GM03348 (cell line): ENCODE measurements at regions not wholly inside any gene's neighbourhood (a gene's known extent, or its start where the extent isn't known, plus 50 kb on each side); places are given as distances from the start of the nearest gene placed in this dataset.
"Not testable (repeated sequence)": the region's sequence is repeated elsewhere in the genome, so short reads cannot be mapped to it uniquely, and the experiment has no call there.

Experiments used
- DNase-seq: peaks from one replicate; pipeline ENCODE4 v3.0.0; 2012; ENCODE audit warnings: low spot score

DNA sequence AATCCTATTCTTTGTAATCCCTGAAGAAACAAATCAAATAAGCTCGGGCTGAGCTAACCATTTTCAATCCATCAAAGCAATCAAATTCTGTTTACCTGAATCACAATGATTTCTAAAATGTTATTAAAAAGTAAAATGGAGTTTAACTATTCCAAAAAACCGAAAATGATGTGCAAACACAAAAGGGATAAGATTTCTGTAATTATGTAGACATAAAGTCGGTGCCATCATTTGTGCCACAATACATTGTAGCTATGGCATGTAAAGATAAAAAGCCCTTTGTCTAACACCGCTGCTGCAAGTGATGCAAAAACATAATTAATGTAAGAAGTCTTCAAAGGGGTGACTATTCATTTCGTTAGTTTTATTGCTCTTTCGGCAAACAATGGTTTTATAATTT lies 125.1 kb upstream of the FAM204A start:
- no peak for DNase-seq

DNA sequence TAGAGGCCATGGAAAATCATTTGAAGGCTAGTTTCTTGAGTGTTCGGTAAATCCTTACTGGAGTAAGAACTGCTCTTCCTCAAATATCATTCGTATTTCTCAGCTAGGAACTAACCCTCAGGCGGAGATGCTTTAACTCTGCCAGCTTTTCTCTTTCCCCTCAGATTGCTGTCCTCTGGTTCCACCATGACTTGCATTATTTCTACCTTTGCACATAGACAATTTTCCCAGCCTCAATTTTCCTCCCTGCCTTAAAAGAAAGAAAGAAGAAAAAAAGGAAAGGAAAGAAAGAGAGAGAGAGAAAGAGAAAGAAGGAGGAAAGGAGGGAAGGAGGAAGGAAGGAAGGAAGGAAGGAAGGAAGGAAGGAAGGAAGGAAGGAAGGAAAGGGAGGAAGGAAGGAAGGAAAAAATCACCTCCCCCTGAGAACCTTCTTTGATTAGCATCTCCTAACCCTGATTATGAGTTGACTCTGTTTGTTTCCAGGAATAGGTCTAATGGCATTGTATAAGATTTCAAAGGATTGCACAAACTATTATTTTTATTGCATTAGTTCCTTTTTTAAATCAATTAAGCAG lies 123.3 kb upstream of the FAM204A start:
- DNase-seq: no peak

DNA sequence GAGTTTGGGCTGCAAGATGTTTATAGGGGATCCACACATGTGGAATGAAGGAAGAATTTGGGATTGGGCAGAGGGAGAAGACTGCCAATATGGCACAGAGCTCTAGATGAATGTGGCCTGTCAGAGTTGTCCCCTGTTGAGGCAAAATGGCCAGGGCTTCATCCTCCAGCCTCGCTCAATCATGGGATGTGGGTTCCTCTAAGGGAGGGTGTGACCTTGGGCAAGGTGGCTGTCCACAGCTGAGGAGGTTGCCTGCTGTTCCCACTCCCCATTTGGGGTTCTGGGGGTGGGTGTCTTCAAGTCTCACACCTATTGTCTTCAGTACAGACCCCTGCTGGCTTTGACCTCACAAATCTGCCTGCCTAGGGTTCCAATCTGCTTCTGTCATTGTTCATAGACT lies 121.6 kb upstream of the FAM204A start:
- DNase-seq: no peak

DNA sequence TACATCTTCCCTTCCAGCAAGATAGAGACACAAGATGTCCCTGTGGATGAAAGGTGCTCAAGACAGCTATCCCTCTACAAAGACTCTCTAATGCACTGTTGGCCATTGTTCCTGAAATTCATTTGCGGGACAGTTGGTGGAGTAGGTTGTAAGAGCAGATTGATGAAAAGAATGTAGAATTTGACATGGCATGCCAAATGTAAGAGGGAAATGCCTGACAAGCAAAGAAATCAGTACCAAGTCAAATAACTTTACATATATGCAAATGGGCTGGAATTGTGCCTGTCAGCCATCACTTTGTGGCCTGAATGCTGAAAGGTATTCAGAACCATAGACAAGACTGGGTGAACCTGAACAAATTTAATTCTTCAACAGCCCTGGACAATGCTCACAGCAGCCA lies 120.3 kb upstream of the FAM204A start:
- DNase-seq: no peak

DNA sequence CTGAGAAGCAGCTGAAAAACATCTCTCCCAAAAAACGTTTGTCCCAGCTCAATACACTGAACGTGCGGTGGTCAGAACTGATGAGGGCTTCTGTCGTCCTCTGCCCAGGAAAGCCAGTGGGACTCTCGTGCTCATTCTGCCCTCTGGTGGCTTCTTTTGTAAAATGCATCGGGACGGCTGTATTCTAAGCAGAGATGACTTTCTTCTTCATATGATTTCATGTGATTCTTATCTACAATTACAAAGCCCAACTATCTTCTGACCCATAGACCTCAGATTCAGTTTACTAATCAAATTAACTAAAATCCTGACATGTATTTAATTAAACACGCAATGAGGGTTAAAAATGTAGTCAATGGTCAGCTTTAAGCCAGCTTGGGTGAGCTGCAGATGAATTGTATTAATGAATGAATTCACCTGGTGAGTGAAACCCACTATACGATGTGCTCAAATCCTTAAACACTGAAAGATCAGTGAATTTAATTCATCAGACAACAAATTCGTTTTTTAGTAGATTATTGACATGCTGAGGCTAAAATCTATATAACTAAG lies 117.6 kb upstream of the FAM204A start:
- DNase-seq: peak; percentile 81

DNA sequence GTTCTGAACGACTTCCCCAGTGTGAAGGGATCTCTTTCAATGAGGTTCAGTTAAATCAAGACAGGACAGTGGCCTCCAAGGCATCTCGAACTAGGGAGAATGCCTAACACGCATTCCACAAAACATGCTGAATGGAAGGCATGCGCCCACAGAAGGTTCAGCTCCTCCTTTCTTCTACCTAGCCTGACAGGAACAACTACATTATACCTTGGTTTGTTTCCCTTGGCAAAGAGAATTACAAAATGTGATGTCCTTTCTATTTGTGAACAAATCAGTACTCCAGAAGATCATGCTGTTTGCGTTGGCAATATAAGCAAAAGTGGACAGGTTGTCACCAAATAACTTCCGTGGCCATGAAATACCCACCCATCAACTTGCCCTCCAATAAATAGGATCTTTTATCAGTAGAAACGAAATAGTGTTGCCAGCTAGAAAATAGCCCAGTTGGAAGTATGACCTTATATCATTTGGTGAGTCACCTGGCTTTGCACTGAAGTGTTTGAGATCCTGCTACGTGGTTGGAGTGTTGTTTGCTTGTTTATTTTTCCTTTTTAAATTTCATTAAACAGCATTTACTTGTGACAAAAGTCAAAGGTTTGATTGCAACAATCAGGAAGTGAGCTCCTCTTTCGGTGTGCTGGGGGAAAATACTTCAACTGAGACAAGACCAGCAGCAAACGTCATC lies 117.0 kb upstream of the FAM204A start:
- no peak for DNase-seq

DNA sequence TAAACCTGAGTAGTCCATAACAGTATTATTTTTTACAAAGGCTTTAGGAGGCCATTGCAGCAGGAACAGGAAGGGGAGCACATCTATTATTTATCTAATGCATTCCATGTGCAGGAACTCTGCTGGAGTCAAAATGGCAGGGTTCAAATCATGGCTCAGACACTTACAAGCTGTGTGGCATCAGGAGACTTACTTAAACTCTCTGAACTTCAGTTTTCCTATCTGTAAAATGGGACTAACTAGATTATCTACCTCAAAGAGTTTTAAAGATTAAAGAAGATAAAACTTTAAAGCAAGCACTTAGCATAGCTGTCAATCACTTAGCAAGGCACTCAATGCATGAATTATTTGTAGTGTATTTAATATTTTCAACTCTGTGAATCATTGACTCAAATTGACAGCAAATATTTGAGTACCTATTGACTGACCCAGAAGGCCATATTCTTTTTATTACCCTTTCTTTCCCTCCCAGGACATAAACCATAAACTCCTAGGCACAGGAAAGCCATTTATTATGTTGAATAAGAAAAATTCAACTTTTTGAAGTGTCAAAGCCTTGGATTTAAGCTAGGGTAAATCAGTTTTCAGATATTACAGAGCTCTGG lies 115.8 kb upstream of the FAM204A start:
- DNase-seq: no peak

DNA sequence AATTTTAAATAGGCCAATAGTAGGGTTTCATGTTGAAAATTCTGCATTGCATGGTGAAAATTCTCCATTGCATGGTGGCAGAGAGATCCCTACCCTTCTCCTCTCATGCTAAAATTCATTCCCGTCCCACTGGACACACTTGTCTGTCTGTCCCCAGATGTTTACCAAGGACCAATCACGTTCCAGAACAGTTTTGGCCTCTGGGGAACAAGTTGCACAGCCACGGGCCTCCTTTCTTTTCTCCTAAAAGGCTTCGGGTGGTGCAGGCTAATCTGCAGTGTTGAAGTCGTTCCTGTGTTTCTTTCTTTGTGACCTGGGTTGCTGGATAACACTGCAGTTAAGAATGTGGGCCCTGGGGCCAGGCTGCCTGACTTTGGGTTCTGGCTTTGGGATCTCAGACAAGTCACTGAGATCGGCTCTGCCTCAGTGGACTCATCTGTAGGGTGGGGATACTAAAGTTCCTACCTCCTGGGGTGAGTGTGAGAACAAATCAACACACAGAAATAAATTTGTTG lies 113.1 kb upstream of the FAM204A start:
- no peak for DNase-seq

DNA sequence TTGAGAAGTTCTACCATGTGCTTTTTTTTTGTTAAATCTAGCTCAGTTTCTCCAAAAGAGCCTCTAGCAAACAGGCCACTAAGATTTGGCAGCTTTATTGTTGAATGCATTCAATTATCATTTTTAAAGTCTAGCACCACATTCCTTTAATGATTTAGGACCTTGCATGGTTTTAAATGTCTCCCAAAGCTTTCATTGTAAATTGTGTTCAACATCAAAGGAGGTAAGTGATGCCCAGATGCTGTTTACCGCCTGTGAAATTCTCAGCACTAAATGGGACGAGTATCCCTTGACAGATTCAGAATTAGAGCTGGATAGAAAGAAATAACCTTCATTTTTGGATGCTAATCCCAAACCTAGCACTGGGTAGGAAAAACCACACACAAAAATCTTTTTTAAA lies 112.1 kb upstream of the FAM204A start:
- no peak for DNase-seq

DNA sequence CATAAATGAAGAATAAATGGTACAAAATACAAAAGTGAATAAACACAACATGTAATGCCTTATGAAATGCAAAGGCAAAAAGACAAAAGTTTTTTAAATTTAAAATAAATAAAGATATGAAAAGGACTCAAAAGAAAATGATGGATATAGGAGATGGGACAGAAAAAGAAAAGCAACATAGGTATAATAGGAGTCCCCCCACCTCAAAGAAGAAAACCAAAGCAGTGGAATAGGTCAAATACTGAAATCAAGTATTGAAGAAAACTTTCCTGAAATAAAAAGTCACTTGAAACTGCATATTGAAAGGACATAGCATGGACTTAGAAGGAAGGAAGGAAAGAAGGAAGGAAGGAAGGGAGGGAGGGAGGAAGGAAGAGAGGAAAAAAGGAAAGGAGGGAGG lies 110.0 kb upstream of the FAM204A start:
- DNase-seq: no peak

DNA sequence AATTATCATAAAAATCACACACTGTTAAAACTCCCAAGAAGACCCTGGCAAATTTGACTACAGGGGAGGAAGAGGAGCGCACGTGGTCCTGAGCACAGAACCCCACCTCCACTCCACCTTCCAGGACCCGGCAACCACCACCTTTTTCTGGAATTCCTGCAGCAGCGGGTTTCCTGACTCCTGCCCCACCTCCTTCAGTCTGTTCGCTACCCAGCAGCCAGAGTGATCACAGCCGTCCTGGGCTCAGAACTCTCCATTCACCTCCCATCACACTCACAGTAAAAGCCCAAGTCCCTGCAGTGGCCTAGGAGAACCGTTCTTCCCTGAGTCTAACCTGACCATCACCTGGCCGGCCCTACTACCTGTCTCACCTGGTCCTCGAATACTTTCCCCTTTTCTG lies 107.4 kb upstream of the FAM204A start:
- DNase-seq: no peak

DNA sequence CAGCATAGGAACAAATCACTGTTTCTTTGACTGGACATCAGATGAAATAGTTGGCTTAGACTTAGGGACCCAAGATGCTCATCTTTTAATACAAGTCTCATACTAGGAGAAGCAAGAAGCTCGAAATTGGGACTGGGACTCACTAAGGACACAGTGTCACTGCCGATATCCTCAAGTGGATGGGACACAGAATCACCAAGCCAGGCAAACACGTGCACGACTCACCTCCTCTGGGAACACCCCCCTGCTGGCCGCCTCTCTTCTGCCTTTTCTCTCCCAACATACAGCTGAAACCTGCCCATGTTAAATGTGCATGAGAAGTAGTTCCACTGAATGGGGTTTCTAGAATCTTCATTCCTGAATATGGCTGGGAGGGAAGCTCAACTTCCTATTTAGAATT lies 106.6 kb upstream of the FAM204A start:
- DNase-seq: no peak

DNA sequence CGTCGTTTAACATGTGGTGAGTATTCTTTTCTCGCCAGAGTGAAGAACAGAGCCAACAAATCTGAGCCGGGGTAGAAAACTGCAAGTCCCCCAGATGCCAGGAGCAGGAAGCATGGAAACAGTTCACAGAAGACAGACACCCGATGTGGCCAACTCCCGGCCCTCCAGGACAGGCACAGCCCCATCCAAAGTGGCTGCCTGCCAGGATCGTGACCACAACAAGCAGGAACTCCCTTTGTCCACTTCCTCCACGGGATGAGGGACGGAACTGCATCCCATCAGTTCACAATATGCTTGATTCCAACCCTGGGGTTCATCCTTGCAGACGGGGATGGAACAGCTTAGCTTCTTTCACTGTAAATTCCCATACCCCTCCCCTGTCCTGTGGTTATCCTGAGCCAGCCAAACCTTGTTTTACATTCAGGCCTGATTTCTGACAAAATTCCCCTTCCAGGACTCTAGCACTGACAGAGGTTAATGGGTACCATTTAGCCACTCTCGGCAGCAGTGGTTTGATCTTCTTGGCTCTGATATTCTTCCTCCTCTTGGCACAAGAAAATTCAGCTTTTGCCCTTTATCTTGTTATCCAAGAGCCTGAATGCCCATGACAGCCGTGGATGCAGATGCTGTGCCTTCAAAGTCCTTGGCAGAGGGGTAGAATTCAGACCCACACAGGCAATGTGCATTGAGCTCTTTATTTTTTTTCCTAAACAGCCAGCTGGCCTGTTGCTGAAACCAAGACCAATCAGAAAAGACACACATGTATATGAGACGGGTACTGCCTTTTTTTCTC lies 105.5 kb upstream of the FAM204A start:
- peak; percentile 56 for DNase-seq

DNA sequence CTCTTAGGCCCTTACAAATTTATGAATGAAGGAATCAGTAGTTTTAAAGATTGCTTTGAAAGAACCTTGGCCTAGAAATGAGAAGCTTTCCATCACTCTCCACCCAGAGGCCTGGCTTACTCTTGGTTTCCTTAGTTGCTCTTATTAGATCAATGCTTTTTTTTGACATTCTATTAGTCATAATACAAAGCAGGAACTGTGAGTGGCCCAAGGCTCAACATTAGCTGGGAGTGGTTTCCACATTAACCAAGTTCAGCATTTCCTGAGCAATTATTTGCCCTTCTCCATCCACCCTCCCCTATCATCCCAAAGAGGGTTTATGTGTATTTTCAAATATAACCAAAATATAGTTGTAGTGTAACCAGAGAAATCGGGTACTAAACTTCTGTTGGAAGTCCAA lies 103.4 kb upstream of the FAM204A start:
- no peak for DNase-seq

DNA sequence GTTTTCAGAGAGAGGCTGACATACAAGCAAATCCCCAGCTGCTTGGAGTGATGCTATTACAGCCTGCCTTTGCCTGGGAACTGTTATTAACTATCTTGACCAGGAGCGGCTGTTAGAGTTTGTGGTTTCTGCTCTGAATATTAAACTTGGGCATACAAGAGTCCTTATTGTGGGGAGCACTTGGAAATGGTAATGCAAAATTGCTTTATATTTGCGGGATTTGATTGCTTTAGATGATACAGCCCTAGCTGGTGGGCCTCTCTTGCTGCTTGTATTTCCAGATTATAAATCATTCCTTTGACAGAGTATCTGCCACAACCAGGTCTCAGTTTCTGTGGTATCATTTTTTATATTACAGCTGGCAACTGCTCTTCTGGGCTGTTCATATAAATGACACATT lies 101.9 kb upstream of the FAM204A start:
- DNase-seq: no peak

DNA sequence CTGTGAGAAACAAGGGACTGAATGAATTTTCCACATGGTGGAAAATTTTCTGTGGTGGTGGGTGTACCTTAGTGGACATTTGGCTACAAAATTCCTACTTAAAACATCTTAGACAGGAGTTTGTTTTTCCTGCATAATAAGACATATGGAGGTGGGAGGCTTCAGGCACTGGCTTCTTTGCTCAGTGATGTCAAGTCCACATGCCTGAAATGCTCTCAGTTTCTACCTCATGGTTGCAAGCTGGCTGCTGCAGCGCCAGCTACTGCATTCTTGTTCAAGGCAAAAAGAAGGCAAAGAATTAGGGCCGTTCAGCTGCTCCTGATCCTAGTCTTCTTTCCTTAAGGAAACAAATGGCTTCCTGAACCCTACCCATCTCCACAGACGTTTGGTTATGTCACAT lies 99.9 kb upstream of the FAM204A start:
- DNase-seq: no peak

DNA sequence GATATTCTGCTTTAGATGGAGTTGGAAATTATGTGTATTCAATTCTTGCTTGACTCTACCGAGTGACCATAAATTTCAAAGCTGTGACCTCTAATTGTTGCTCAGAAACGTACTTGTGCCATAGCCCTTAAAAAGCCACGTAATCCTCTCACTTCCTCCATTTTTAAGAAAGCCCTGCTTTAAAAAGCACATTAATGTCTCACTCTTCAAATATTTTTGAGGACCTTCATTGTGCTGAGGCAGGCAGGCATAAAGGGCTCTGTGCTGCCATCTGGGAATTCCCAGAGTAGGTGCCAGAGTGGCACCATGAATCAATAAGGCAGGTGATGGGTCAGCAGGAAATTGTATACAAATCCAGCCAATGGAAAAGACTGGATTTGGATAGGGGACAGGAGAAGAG lies 97.7 kb upstream of the FAM204A start:
- DNase-seq: no peak

DNA sequence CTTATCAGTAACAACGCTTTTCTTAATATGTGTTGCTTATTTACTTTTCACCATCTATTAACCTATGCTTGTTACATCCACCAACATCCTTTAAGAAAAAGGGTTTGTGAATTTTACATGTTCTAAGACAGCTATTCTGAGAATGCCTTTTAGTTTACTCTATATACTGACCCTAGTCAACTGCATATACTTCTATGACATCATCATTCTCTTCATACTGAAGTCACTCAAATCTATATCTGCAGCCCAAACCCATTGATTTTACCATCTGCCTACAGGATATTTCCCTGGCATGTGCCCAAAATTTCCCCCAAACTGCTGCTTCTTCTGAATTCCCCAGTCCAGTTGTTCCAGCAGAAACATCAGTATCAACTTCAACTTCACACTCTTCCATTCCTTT lies 94.6 kb upstream of the FAM204A start:
- no peak for DNase-seq

DNA sequence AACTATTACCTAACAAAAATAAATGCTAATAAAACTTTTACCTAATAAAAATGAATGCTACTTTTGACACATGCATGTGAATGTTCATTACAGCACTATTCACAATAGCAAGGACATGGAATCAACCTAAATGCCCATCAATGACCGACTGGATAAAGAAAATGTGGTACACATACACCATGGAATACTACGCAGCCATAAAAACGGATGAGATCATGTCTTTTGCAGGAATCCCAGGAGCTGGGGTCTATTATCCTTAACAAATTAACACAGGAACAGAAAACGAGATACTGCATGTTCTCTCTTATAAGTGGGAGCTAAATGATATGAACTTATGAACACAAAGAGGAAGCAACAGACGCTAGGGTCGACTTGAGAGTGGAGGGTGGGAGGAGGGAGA lies 88.1 kb upstream of the FAM204A start:
- DNase-seq: no peak

DNA sequence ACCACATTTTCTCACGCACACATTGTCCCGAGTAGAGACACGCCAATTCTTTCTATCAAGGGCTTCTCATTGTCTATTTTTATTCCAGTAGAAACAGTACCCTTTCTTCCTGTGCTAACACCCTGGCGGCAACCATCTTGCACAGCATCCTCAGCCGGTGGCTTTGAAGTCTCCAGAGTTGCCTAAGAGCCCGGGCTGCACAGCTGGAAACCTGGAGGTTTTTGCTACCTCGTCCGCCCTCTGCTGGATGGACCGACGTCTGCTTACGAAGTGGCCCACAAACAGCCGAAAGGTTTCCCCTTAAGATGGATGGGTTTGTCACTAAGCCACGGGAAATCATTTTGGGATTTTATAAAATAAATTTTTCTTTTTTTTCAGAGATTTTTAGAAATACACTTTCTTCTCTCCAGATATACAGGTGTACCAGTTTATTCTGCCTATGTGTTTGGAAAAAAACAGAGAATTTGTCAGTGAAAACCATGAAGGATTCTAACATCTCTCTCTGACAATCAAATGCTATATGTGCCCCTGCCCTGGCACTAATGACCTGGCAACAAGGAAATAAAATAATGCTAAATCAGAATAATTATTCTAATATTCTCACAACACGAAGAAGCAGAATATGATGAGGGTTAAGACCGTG lies 81.8 kb upstream of the FAM204A start:
- peak; percentile 85 for DNase-seq

DNA sequence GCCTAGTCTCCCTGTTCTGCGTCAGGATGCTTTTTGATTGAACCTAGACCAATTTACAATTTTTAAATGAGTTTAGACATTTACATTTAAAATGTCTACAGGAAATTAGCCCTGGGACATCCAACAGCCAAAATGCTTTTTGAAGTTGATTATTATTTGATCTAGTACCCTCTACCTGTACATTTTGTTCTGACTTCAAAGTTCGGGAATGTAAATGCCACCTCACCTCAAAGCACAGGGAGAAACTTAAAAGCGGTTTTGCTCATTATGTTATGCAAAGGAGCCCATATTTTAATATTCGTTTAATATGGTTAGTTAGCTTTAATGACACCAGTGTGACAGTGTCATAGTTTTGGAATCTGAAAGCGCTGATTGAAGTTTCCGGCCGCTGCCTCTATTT lies 80.1 kb upstream of the FAM204A start:
- no peak for DNase-seq

DNA sequence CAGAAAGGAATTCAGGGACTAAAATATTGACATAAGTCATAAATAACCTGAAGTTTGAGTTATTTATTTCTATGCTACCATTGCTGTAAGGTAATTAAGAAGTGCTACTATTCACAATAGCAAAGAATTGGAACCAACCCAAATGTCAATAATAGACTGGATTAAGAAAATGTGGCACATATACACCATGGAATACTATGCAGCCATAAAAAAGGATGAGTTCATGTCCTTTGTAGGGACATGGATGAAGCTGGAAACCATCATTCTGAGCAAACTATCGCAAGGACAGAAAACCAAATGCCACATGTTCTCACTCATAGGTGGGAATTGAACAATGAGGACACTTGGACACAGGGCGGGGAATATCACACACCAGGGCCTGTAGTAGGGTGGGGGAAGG lies 77.9 kb upstream of the FAM204A start:
- not testable (repeated sequence) for DNase-seq
